22Rv1 (cell line): ENCODE measurements at regions not wholly inside any gene's neighbourhood (a gene's known extent, or its start where the extent isn't known, plus 50 kb on each side); places are given as distances from the start of the nearest gene placed in this dataset.

ENCODE experiments used
- H3K27ac ChIP-seq: fragments of 450-650 bp; 2 replicates; pipeline ENCODE4 v1.5.1; 2017
- CTCF ChIP-seq: fragments of 450-650 bp; IDR thresholded peaks from 2 replicates; pipeline ENCODE4 v1.5.1; 2017; ENCODE audit warnings: mild to moderate bottlenecking
- ZFX ChIP-seq: fragments of 450-650 bp; IDR thresholded peaks from 2 replicates; pipeline ENCODE4 v1.6.1; 2017; ENCODE audit warnings: antibody characterized with exemption, borderline replicate concordance

- H3K27ac ChIP-seq: no peak overlapping the region
- TF ChIP-seq ZFX (no peak), CTCF (no peak)
Measured at GRCh38 chr4:59249110-59249509, 1951.0 kb upstream of the ADGRL3 start.

- no peak for TF ChIP-seq CTCF
- no peak for TF ChIP-seq ZFX
Measured at GRCh38 chr4:59258002-59258401, 1942.1 kb upstream of the ADGRL3 start.

GRCh38 chr4:59307609-59308008, 1892.5 kb upstream of the ADGRL3 start:
- H3K27ac ChIP-seq: no peak overlapping the region
- TF ChIP-seq CTCF (no peak), ZFX (no peak)

More at GRCh38 chr4:59258002-59258401, 1942.1 kb upstream of the ADGRL3 start:
- 0 out of 2 replicates have a peak overlapping the region, but pooled peaks have one; percentile 22 for H3K27ac ChIP-seq

- no peak overlapping the region for H3K27ac ChIP-seq
- TF ChIP-seq ZFX (no peak), CTCF (no peak)
Measured at GRCh38 chr4:59314637-59315036, 1885.5 kb upstream of the ADGRL3 start.

- TF ChIP-seq CTCF: no peak
- TF ChIP-seq ZFX: no peak
- no peak overlapping the region for H3K27ac ChIP-seq
Measured at GRCh38 chr4:59339631-59340030, 1860.5 kb upstream of the ADGRL3 start.

- no peak for TF ChIP-seq ZFX
- no peak overlapping the region for H3K27ac ChIP-seq
Measured at GRCh38 chr4:59341506-59341905, 1858.6 kb upstream of the ADGRL3 start.

- TF ChIP-seq CTCF (no peak), ZFX (no peak)
- H3K27ac ChIP-seq: no peak overlapping the region
Measured at GRCh38 chr4:59348949-59349348, 1851.2 kb upstream of the ADGRL3 start.

- TF ChIP-seq CTCF: no peak
- no peak for TF ChIP-seq ZFX
- no peak overlapping the region for H3K27ac ChIP-seq
Measured at GRCh38 chr4:59369229-59369628, 1830.9 kb upstream of the ADGRL3 start.
